Activated CD8-positive, alpha-beta memory T cell treated with anti-CD3 and anti-CD28 coated beads for 36 hours (primary cell): ENCODE measurements at regions not wholly inside any gene's neighbourhood (a gene's known extent, or its start where the extent isn't known, plus 50 kb on each side); places are given as distances from the start of the nearest gene placed in this dataset.

Experiments used
- CTCF ChIA-PET: fragments of 350-600 bp; sonication (Branson Sonifier 250); formaldehyde crosslinking; loops from one replicate; lab custom pipeline; 2021; ENCODE audit warnings: antibody characterized with exemption; lab: Charles Lee
- POLR2A ChIA-PET: fragments of 350-600 bp; sonication (Branson Sonifier 250); formaldehyde crosslinking; loops from one replicate; lab custom pipeline; 2021; ENCODE audit warnings: antibody characterized with exemption; lab: Charles Lee

DNA sequence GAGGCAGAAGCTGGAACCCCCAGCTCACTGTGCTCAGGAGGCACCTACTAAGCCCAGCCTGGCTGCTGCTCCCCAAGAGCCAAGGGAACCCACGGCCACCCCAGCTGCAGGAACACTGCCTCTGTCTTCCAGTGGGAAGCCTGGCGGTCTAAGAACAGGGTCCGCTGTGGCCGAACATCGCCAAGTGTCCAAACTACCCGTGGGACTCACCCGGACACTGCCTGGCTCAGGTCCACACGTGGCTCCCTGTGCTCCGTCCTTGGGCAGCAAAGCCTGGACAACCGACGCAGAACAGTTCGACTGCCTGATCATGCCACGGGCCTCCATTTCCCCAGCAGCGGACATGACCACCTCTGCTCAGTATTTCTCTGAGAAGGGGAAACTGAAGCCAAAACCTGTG, 747.0 kb downstream of the BRD1 start:
- CTCF ChIA-PET: no interaction called here

DNA sequence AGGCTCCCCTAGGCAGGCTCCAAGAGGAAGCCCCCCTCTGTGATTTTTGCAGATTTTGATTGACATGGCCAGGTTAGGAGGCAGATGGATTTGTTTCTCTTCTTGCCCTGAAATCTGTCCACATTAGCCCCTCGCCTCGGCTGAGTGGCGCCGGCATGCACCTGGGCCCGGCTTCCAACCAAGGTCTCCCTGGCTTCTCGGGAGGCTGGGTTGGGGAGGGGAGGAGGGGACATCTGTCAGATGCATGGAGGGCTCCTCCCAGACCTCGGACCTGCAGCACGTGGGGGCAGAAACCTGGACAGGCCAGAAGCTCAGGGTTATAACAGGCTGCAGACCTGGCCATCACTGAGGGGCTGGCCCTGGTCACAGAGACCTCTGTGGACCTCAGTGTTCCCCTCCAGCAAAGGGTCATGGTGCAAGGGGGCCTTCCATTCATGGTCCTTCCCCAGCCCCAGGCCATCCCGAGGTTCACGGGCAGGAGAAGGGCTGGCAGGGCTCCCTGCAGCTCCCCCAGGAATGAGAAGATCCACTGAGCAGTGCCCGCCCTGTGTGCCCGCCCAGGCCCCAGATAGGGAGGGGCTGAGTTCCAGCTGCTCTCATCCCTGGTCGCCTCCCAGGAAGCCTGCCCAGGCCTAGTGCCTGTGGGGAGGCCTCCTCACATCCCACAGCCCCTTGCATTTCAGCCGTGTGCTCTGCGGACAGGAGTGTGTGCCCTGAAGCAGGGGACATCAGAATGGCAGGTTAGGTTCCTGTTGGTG, 747.8 kb downstream of the BRD1 start:
- POLR2A ChIA-PET: no interaction called here
- CTCF ChIA-PET: no interaction called here

More for the DNA sequence above, 747.0 kb downstream of the BRD1 start:
- POLR2A ChIA-PET: no interaction called here

DNA sequence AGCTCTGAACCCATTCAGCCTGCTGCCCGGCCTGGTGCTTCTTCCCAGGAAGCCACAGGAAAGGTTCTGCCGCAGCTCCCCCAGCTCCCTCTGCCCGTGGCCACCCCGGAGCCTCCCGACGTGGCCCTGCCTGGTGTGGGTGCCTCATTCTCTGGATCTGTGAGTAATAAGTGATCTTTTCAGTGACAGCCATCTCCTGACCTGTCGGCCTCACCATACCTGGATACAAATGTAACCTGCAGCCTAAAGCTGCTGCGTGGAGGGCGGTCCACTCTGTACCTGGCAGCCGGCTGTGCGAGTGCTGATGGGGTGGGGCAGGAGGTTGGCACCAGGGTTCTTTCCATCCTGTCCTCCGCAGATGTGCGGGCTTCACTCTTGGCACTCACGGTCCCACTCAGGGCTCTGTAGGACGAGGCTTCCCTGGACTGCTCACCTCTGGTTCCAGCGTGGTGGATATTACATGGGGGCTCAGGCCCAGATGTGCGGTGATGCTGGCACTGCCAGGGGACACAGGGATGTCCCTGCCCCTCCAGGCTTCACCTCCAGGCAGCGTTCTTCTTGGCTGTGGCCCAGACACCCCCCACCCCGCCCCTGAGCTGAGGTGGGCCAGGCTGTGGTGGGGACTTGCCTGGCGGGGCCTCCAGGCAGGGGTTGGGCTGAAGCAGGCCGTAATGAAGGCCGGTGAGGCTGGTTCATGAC, 748.5 kb downstream of the BRD1 start:
- ChIA-PET POLR2A (no interaction called here), CTCF (no interaction called here)

DNA sequence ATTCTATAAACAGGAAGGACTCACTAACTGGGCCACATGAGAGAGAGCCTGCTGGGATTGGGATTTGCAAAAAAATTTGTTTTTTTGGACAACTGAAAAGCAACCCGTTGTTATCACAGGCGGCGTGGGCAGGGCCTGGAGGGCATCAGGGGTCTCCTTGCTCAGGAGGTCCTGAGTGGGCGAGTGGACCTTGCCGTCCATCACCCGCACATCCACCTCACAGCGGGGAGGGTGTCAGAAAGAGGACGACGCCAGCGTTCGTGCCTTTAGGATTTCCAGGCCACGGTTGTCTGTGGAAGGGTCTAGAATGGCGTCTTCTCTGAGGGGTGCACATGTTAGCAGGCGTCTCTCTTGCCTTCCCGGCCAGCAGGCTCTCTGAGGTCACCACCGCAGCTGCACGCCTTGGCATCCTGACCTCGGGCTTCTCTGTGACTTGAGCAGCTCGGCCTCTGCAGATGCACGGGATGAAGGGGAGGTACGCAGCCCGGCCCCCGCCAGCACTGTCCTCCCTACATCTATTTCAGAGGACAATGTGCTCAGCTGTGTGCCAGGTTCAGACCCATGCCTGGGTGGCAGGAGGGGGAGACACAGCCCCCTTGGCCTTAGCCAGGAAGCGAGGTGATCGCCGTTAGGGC, 749.5 kb downstream of the BRD1 start:
- ChIA-PET CTCF (no interaction called here), POLR2A (no interaction called here)

DNA sequence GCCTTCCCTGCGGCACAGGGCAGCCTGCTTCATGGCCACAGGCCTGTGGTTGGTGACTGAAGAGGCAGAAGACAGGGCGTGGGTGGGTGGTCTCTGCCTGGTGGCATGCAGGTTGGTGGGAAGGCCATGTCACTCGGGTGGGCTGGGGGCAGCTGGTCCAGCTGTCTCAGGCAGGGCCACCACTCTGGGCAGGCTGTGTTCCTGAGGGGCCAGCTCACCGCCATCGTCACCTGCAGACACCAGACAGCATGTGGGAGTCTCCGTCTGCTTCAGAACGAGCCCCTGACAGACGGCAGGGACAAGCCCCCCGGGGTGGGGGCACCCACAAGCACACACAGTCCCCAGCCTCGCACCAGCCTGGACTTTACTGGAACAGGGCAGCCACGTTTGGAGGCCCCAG, 750.1 kb downstream of the BRD1 start:
- ChIA-PET CTCF (no interaction called here), POLR2A (no interaction called here)

GRCh38 chr22:49077036-49077393, 750.7 kb downstream of the BRD1 start:
- ChIA-PET CTCF (no interaction called here), POLR2A (no interaction called here)

DNA sequence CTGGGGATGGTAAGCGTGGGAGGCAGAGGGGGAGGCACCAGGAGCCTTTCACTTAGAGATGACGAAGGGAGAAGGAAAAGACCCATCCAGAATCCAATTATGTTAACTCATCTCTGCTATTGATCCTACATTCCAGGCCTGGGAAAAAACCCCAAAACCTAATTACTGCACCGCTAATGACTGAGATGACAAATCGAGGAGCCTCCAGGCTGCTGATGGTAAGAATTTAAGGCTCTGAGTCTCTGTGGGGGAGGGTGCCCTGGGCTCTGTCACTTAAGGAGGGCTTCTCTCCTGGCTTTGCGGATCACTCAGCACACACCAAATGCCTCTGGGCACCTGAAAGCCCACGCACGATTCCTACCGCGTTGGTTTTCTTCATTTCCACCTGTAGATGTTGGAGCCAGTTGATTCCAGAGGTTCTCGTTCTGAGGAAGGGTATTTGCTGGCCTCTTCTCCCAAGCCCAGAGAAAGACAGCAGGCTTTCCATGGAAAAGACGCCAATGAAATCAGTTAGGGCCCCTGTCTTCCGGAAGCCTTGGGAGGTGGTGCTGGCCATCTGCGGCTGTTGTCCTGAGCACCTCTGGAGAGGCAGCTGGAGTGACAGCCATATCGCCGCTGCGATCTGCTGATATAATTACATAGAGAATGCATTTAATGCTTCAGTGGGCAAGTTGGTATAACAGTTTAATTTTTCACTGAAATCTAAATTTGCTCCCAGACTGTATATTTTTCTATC, 751.2 kb downstream of the BRD1 start:
- ChIA-PET POLR2A (no interaction called here), CTCF (no interaction called here)

DNA sequence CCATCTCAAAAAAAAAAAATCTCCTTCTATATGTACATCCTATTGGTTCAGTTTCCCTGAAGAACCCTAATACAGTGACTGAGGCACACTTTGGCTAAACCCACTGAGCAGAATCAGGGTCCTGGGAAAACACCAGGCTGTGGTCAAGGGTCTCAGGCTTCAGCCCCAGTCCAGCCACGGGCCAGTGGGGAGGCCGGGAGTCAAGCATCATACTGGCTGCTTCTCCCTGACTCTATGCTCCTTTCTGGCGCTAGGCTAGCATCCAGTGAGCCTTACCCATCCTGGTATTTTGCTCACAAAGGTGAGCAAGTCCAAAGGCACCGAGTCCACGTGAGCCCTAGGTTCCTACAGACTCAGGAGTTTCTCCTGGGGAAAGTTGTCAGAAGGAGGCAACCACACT, 752.5 kb downstream of the BRD1 start:
- CTCF ChIA-PET: no interaction called here
- POLR2A ChIA-PET: no interaction called here

- CTCF ChIA-PET: no interaction called here
- POLR2A ChIA-PET: no interaction called here
Observed at GRCh38 chr22:49073873-49074417, 753.7 kb downstream of the BRD1 start.

DNA sequence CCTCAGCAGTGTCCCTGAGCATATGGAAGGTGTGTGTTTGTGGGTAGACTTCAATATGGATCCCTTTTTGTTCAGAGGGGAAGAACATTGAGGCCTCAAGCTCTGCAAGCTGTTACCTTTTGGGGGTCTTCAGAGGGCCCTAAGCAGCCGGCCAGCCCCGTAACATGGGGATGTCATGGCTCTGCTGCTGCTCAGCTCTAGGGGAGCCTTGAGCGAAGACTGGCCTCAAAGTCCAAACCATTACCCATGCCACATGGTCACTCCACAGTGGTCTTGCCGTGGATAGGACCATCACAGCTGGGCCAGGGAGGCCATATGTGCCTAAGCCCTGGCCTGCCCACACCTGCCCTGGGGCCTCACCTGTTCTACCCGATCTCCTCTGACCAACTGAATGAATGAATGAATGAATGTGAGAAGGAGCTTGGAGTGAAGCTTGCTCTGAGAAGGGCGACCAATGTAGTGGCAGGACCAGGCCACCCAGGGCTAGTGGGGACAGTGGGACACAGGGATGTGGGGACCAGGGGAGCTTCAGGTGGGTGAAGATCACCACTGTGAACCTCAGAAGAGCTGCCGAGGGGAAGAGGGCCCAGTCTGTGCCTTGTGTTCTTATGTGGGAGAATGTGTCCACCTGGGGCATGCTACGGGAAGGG, 754.6 kb downstream of the BRD1 start:
- ChIA-PET POLR2A (no interaction called here), CTCF (no interaction called here)

GRCh38 chr22:49070501-49070900, 757.2 kb downstream of the BRD1 start:
- POLR2A ChIA-PET: no interaction called here
- CTCF ChIA-PET: no interaction called here

DNA sequence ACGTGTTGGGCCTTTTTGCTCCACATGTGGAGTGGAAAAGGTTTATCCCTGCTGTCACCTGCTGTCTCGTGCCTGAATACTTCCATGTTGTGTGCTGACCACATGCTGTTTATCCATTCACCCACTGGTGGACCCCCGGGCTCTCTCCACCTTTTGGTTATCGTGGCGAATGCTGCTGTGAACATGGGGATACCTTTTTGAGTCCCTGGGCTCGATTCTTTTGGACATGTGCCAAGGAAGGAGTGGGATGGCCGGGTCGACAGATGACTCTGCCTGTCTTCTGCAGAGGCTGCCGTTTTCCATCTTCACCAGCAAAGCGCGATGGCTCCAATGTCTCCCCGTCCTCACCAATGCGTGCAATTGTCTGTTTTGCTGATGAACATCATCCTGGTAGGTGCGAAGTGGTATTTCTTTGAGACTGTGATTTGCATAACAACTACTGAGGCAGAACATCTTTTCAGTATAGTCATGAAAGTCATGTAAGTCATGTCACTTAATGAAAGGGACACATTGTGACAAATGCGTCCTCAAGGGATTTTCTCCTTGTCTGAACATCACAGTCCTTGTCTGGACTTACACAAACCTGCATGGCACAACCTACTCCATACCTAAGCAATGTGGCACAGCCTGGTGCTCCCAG, 758.7 kb downstream of the BRD1 start:
- POLR2A ChIA-PET: no interaction called here
- CTCF ChIA-PET: no interaction called here

DNA sequence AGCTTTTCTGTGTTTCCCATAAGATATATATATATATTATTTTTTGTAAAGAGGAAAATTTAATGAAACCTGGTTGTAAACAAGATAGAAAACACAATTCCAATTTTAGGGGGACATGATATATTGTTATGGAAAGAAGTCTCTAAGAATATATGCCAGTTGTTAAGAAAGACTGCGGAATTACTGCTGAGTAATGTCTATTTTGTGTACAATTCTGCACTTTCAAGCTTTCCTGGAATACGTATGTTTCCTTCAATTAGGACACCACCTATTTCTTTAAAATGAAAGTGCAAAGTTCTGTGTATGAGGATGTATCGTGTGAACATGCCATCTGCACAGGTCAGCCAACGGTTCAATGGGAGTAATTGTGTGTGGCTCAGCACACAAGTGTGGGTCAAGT, 760.2 kb downstream of the BRD1 start:
- POLR2A ChIA-PET: no interaction called here
- CTCF ChIA-PET: no interaction called here

GRCh38 chr22:49066619-49067018, 761.1 kb downstream of the BRD1 start:
- POLR2A ChIA-PET: no interaction called here
- CTCF ChIA-PET: no interaction called here

DNA sequence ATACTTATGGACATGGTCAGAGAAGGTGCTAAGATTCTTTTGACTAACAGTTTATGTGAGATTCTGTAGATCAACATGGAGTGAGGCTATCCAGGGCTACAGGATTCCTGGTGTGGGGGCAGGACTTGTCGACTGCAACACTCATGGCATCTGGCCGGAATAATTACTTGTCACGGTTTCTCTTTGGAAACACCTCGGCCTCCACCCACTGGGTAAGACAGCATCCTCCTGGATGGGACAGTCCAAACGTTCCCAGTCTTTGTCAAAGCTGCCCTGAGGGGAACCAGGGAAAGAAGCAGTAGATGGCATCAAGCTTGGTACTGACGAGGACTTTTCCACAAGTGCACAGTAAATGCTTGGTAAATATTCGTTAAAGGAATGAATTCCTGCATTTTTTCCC, 762.8 kb downstream of the BRD1 start:
- POLR2A ChIA-PET: no interaction called here
- CTCF ChIA-PET: no interaction called here

DNA sequence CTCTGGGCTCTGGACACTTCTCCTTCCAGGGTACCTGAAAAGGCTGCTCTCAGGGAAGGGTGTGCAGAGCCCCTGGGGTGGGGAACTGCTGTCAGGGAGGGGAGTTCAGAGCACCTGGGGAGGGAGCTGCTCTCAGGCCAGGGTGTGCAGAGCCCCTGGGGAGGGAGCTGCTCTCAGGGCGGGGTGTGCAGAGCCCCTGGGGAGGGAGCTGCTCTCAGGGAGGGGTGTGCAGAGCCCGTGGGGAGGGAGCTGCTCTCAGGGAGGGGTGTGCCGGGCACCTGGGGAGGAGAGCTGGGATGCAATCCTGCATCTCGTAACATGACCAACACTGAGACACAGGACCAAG, 764.2 kb downstream of the BRD1 start:
- ChIA-PET CTCF (no interaction called here), POLR2A (no interaction called here)

GRCh38 chr22:49062802-49063544, 764.7 kb downstream of the BRD1 start:
- CTCF ChIA-PET: no interaction called here
- POLR2A ChIA-PET: no interaction called here

GRCh38 chr22:49062155-49062801, 765.4 kb downstream of the BRD1 start:
- POLR2A ChIA-PET: no interaction called here
- CTCF ChIA-PET: no interaction called here
